Loucy (cell line): ENCODE measurements at regions not wholly inside any gene's neighbourhood (a gene's known extent, or its start where the extent isn't known, plus 50 kb on each side); places are given as distances from the start of the nearest gene placed in this dataset.

ENCODE experiments used
- EZH2phosphoT487 ChIP-seq: fragments of 200-600 bp; IDR thresholded peaks from 2 replicates; pipeline ENCODE4 v1.6.1; 2018; ENCODE audit warnings: antibody characterized with exemption, mild to moderate bottlenecking, moderate library complexity, borderline replicate concordance
- TF ChIP-seq, protein P1 (sequence below): fragments of 200-600 bp; sonication (generic); conservative IDR thresholded peaks from 2 replicates; pipeline ENCODE4 v1.5.1; 2014; ENCODE audit warnings: mild to moderate bottlenecking, antibody characterized with exemption, low read length

DNA sequence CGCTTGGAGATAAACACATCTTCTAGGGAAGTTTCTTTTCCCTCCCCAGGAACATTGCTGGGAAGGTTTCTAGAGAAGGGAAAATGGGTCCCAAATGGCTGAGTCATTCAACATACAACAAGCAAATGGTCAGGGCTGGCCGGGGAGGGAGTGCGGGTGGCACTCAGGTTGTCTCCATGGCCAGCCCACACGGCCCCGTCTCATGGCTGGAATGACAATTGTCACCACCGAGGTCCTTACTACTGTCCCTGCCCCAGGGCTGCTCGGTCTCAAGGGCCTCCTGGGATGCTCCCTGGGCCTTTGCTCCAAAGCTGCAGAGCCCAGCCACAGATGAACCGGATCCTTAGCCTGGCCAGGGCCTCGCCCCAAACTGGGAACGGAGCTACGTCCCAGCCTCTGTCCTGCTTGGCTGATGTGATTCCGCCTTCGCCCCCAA lies 121.9 kb downstream of the FGF18 start:
- TF ChIP-seq, protein P1, sequence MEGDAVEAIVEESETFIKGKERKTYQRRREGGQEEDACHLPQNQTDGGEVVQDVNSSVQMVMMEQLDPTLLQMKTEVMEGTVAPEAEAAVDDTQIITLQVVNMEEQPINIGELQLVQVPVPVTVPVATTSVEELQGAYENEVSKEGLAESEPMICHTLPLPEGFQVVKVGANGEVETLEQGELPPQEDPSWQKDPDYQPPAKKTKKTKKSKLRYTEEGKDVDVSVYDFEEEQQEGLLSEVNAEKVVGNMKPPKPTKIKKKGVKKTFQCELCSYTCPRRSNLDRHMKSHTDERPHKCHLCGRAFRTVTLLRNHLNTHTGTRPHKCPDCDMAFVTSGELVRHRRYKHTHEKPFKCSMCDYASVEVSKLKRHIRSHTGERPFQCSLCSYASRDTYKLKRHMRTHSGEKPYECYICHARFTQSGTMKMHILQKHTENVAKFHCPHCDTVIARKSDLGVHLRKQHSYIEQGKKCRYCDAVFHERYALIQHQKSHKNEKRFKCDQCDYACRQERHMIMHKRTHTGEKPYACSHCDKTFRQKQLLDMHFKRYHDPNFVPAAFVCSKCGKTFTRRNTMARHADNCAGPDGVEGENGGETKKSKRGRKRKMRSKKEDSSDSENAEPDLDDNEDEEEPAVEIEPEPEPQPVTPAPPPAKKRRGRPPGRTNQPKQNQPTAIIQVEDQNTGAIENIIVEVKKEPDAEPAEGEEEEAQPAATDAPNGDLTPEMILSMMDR = no peak
- TF ChIP-seq EZH2phosphoT487 = no peak
